ENCODE measurements at regions not wholly inside any gene's neighbourhood (a gene's known extent, or its start where the extent isn't known, plus 50 kb on each side); places are given as distances from the start of the nearest gene placed in this dataset.

GRCh38 chr14:40574780-40575179, 1031.9 kb upstream of the LRFN5 start:
- TF ChIP-seq, protein P1, sequence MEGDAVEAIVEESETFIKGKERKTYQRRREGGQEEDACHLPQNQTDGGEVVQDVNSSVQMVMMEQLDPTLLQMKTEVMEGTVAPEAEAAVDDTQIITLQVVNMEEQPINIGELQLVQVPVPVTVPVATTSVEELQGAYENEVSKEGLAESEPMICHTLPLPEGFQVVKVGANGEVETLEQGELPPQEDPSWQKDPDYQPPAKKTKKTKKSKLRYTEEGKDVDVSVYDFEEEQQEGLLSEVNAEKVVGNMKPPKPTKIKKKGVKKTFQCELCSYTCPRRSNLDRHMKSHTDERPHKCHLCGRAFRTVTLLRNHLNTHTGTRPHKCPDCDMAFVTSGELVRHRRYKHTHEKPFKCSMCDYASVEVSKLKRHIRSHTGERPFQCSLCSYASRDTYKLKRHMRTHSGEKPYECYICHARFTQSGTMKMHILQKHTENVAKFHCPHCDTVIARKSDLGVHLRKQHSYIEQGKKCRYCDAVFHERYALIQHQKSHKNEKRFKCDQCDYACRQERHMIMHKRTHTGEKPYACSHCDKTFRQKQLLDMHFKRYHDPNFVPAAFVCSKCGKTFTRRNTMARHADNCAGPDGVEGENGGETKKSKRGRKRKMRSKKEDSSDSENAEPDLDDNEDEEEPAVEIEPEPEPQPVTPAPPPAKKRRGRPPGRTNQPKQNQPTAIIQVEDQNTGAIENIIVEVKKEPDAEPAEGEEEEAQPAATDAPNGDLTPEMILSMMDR (IDR thresholded peaks at IDR 0.05) = no peak
- TF ChIP-seq POLR2A (IDR thresholded peaks at IDR 0.05) (no peak), POLR2AphosphoS5 (IDR thresholded peaks at IDR 0.05) (no peak), EP300 (IDR thresholded peaks at IDR 0.05) (no peak)

Measured in stomach (tissue), 4 donors.